RWPE1 (cell line): ENCODE measurements at regions not wholly inside any gene's neighbourhood (a gene's known extent, or its start where the extent isn't known, plus 50 kb on each side); places are given as distances from the start of the nearest gene placed in this dataset.

Experiments used
- CTCF ChIA-PET: fragments of 350-600 bp; sonication (Branson Sonifier 250); formaldehyde crosslinking; extraction: SDS; loops from one replicate; lab custom pipeline; 2021; lab: Yijun Ruan, JAX
- POLR2A ChIA-PET: fragments of 400-600 bp; formaldehyde crosslinking; extraction: SDS; loops from one replicate; lab custom pipeline; 2020; ENCODE audit warnings: antibody characterized with exemption; ENCODE audit not compliant: low non-redundant PET; lab: Yijun Ruan, JAX
- DNase-seq: peaks from one replicate; pipeline ENCODE4 v3.0.0; 2012; ENCODE audit warnings: low spot score
- H3K27ac ChIP-seq: fragments of 450-650 bp; 2 replicates; pipeline ENCODE4 v1.5.1; 2017
- TF ChIP-seq, protein P1 (sequence below): fragments of 450-650 bp; conservative IDR thresholded peaks from 2 replicates; pipeline ENCODE4 v1.5.1; 2017; ENCODE audit warnings: low read depth, mild to moderate bottlenecking

DNA sequence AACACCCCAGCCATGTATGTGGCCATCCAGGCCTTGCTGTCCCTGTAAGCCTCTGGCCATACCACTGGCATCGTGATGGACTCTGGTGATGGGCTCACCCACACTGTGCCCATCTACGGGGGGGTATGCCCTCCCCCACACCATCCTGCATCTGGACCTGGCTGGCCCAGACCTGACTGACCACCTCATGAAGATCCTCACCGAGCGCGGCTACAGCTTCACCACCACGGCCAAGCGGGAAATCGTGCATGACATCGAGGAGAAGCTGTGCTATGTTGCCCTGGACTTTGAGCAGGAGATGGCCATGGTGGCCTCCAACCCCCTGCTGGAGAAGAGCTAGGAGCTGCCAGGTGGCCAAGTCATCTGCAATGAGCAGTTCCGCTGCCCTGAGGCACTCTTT is 80.4 kb upstream of the ZCCHC2 start:
- no peak overlapping the region for H3K27ac ChIP-seq
- ChIA-PET POLR2A (no interaction called here), CTCF (no interaction called here)
- no peak for DNase-seq
- TF ChIP-seq, protein P1, sequence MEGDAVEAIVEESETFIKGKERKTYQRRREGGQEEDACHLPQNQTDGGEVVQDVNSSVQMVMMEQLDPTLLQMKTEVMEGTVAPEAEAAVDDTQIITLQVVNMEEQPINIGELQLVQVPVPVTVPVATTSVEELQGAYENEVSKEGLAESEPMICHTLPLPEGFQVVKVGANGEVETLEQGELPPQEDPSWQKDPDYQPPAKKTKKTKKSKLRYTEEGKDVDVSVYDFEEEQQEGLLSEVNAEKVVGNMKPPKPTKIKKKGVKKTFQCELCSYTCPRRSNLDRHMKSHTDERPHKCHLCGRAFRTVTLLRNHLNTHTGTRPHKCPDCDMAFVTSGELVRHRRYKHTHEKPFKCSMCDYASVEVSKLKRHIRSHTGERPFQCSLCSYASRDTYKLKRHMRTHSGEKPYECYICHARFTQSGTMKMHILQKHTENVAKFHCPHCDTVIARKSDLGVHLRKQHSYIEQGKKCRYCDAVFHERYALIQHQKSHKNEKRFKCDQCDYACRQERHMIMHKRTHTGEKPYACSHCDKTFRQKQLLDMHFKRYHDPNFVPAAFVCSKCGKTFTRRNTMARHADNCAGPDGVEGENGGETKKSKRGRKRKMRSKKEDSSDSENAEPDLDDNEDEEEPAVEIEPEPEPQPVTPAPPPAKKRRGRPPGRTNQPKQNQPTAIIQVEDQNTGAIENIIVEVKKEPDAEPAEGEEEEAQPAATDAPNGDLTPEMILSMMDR = no peak

DNA sequence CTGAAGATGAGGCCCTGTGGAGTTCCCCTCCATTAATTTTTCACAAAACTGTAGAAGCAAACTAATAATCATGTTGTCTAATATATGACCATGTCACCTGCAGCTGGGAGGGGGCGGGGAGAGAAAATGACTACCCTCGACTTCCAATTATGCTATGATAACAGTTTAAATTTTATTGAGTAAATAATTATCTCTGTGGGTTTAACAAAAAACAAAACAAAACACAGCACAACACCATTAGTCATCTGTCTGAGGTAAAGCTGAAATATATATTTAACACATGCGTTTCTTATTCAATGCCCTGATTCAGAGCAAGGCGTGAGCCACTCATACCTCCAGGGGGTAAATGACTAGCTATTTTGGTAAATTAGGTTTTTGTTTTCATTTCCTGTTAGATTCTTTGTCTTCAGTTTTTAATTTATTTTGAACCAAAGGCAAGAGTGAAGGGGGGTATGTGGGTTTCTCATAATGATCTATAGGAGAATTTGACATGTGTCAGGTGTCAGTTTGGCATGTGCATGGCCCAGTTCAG is 77.4 kb upstream of the ZCCHC2 start:
- POLR2A ChIA-PET = no interaction called here
- TF ChIP-seq, protein P1 = no peak
- no peak overlapping the region for H3K27ac ChIP-seq
- DNase-seq = peak; percentile 25
- CTCF ChIA-PET = no interaction called here

DNA sequence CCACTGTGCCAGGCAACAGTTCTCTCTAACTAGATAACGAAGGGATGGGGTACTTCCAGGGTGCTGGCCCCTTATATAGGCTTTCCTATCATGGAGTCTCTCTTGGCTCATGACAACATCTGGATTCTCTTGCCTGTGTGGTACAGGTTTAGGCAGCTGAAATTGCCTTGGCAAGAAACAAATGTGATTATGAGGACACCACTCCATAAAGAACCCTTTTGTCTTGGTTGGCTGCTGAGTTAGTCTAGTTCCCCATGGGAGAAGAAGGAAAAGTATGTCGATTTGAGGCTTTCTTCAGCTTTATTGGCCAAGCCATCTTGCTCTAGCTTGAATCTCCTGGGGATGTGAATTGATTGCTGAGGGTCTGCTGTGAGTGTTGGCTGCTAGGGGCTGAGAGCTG is 76.3 kb upstream of the ZCCHC2 start:
- DNase-seq = no peak
- H3K27ac ChIP-seq = no peak overlapping the region
- ChIA-PET POLR2A (no interaction called here), CTCF (no interaction called here)
- TF ChIP-seq, protein P1 = no peak

DNA sequence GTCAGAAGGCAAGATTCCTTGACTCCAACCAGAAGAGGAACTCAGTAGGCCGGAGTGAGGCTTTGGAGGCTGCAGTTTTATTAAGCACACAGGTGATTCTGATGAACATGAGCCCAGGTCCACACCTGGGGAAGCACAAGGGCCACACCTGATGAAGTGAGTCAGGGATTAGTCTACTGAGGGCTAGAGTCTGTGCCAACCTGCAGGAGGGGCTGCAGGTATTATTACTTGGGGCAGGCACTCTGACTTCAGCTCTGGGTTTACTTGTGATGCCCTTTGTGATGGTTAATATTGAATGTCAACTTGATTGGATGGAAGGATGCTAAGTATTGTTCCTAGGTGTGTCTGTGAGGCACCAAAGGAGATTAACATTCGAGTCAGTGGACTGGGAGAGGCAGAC is 75.2 kb upstream of the ZCCHC2 start:
- CTCF ChIA-PET = no interaction called here

DNA sequence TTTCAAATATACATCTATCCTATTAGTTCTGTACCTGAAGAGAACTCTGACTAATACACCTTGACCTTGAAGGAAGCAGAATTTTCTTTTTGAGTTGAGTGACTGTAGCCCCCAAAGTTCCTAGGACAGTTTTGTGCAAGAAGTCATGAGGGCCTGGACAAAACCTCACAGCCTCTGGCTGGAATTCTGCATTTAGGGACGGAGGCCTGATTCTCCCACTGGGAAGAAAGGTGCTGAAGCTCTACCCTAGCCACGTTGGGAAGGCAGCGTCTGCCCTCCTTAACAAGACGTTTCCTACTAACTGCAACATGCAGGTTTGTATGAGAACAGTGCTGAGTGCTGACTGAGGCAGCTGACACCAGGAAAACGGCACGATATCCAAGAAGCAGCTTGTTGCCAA is 74.4 kb upstream of the ZCCHC2 start:
- ChIA-PET POLR2A (no interaction called here), CTCF (interaction anchor here (0.6 kb wide), 1 partner anchor 482 kb away, joined by 3 read pairs; no protein-coding TSS in a partner anchor)
- TF ChIP-seq, protein P1 = no peak

More for the DNA sequence above, 75.2 kb upstream of the ZCCHC2 start:
- POLR2A ChIA-PET = no interaction called here
- TF ChIP-seq, protein P1 = no peak
- DNase-seq = no peak
- no peak overlapping the region for H3K27ac ChIP-seq

DNA sequence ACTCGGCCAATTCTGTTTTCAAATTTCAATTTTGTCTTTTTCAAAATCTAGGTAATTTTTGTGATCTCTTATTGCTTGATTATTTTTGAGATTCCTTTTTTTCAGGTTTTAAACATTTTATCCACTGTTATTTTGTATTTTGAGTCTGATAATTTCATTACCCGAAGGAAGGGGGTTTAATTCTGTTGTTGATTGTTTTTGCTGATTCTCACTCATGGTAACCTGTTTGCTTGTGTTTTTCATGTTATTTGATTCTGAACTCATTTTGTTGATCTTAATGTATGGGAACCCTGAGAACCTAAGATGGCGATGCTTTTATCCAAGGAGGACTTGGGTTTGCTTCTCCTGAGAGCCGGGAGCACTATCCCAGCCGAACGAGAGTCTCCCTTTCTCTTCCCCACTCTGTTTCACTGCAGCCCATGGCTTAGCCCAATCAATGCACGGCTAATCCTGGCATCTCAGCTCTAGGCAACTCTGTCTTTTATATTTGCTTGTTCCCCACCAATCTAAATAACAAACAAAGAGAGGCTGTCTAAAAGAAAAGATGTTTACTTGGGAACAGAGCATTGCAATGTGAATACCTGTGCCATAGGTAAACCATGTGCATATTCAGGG is 73.2 kb upstream of the ZCCHC2 start:
- CTCF ChIA-PET = no interaction called here
- POLR2A ChIA-PET = no interaction called here

More for the DNA sequence above, 74.4 kb upstream of the ZCCHC2 start:
- DNase-seq = no peak
- H3K27ac ChIP-seq = no peak overlapping the region

More for the DNA sequence above, 73.2 kb upstream of the ZCCHC2 start:
- DNase-seq = no peak
- TF ChIP-seq, protein P1 = no peak
- H3K27ac ChIP-seq = no peak overlapping the region
